Neural progenitor cell (in vitro differentiated cells): ENCODE measurements at regions not wholly inside any gene's neighbourhood (a gene's known extent, or its start where the extent isn't known, plus 50 kb on each side); places are given as distances from the start of the nearest gene placed in this dataset.

Experiments
- DNase-seq: peaks from one replicate; pipeline ENCODE4 v3.0.0-alpha.2; 2016; ENCODE audit warnings: low spot score
- H2AFZ ChIP-seq: fragments of 200-600 bp; sonication (generic); replicated peaks from 2 replicates; pipeline ENCODE4 v1.6.1; 2016; ENCODE audit warnings: antibody characterized with exemption
- H3F3A ChIP-seq: fragments of 200-600 bp; sonication (generic); 2 replicates; pipeline ENCODE4 v1.6.1; 2016; ENCODE audit warnings: antibody characterized with exemption, low read depth
- H3K27ac ChIP-seq: fragments of 200-600 bp; sonication (generic); 2 replicates; pipeline ENCODE4 v1.5.1; 2016; ENCODE audit warnings: mild to moderate bottlenecking
- H3K27me3 ChIP-seq: fragments of 200-600 bp; sonication (generic); 2 replicates; pipeline ENCODE4 v1.6.1; 2016; ENCODE audit warnings: mild to moderate bottlenecking, moderate library complexity
- H3K36me3 ChIP-seq: fragments of 200-600 bp; sonication (generic); 2 replicates; pipeline ENCODE4 v1.5.1; 2016
- H3K4me1 ChIP-seq: fragments of 200-600 bp; sonication (generic); 2 replicates; pipeline ENCODE4 v1.6.1; 2016; ENCODE audit warnings: mixed run types
- H3K4me2 ChIP-seq: fragments of 200-600 bp; sonication (generic); 2 replicates; pipeline ENCODE4 v1.6.1; 2016
- H3K4me3 ChIP-seq: fragments of 200-600 bp; sonication (generic); 2 replicates; pipeline ENCODE4 v1.5.1; 2016
- H3K79me2 ChIP-seq: fragments of 200-600 bp; sonication (generic); 2 replicates; pipeline ENCODE4 v1.6.1; 2016; ENCODE audit warnings: low read depth
- H3K9ac ChIP-seq: fragments of 200-600 bp; sonication (generic); 2 replicates; pipeline ENCODE4 v1.6.1; 2016
- H3K9me3 ChIP-seq: fragments of 200-600 bp; sonication (generic); 2 replicates; pipeline ENCODE4 v1.5.1; 2016; ENCODE audit warnings: low read depth
- H4K20me1 ChIP-seq: fragments of 200-600 bp; sonication (generic); 2 replicates; pipeline ENCODE4 v1.6.1; 2016; ENCODE audit warnings: low read depth
- H3K27ac Mint-ChIP-seq: 3 replicates; pipeline ENCODE4 v1.8.0; 2021; ENCODE audit warnings: mixed read lengths
- H3K27me3 Mint-ChIP-seq: 2 replicates; pipeline ENCODE4 v1.8.0; 2022; ENCODE audit warnings: low read depth, mild to moderate bottlenecking, inconsistent platforms, moderate library complexity, mixed read lengths; ENCODE audit not compliant: insufficient read depth
- H3K36me3 Mint-ChIP-seq: 3 replicates; pipeline ENCODE4 v1.8.0; 2021; ENCODE audit warnings: mixed read lengths
- H3K4me1 Mint-ChIP-seq: 3 replicates; pipeline ENCODE4 v1.8.0; 2021; ENCODE audit warnings: mixed read lengths
- H3K4me3 Mint-ChIP-seq: 3 replicates; pipeline ENCODE4 v1.8.0; 2021; ENCODE audit warnings: mild to moderate bottlenecking, moderate library complexity, mixed read lengths
- H3K9me3 Mint-ChIP-seq: 3 replicates; pipeline ENCODE4 v1.8.0; 2020; ENCODE audit warnings: mixed read lengths
- EZH2 ChIP-seq: fragments of 200-600 bp; sonication (generic); IDR thresholded peaks from 2 replicates; pipeline ENCODE4 v1.6.1; 2017; ENCODE audit warnings: antibody characterized with exemption, mild to moderate bottlenecking, moderate library complexity
- EZH2phosphoT487 ChIP-seq: fragments of 200-600 bp; sonication (generic); IDR thresholded peaks from 2 replicates; pipeline ENCODE4 v1.6.1; 2017; ENCODE audit warnings: antibody characterized with exemption
- TF ChIP-seq, protein P1 (sequence below): fragments of 200-600 bp; sonication (generic); IDR thresholded peaks from 2 replicates; pipeline ENCODE4 v1.5.1; 2017; ENCODE audit warnings: antibody characterized with exemption, mild to moderate bottlenecking

- Histone ChIP-seq H3K9me3 (no peaks in the 10 kb centered on the region), H3K4me3 (no peak overlapping the region), H3K4me2 (no peak overlapping the region), H3K36me3 (no peaks in the 10 kb centered on the region), H3K9ac (no peak overlapping the region), H3F3A (peaks cover 3% of the 10 kb centered on the region), H3K79me2 (no peaks in the 10 kb centered on the region), H4K20me1 (no peaks in the 10 kb centered on the region), H3K4me1 (peaks cover 29% of the 10 kb centered on the region), H3K27me3 (no peaks in the 10 kb centered on the region), H2AFZ (no peak overlapping the region), H3K27ac (no peak overlapping the region)
- Mint-ChIP-seq H3K4me1 (peaks cover 39% of the 10 kb centered on the region), H3K27me3 (peaks cover 11% of the 10 kb centered on the region), H3K27ac (no peak overlapping the region), H3K9me3 (no peaks in the 10 kb centered on the region), H3K4me3 (no peak overlapping the region), H3K36me3 (no peaks in the 10 kb centered on the region)
- DNase-seq = no peak
- TF ChIP-seq, protein P1, sequence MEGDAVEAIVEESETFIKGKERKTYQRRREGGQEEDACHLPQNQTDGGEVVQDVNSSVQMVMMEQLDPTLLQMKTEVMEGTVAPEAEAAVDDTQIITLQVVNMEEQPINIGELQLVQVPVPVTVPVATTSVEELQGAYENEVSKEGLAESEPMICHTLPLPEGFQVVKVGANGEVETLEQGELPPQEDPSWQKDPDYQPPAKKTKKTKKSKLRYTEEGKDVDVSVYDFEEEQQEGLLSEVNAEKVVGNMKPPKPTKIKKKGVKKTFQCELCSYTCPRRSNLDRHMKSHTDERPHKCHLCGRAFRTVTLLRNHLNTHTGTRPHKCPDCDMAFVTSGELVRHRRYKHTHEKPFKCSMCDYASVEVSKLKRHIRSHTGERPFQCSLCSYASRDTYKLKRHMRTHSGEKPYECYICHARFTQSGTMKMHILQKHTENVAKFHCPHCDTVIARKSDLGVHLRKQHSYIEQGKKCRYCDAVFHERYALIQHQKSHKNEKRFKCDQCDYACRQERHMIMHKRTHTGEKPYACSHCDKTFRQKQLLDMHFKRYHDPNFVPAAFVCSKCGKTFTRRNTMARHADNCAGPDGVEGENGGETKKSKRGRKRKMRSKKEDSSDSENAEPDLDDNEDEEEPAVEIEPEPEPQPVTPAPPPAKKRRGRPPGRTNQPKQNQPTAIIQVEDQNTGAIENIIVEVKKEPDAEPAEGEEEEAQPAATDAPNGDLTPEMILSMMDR = no peak
- TF ChIP-seq EZH2phosphoT487 (no peak), EZH2 (no peak)
Observed at GRCh38 chr17:77318021-77318420, 177.3 kb downstream of the SEC14L1 start.

GRCh38 chr17:77318491-77319210 is 177.9 kb downstream of the SEC14L1 start:
- H3K79me2 ChIP-seq = no peaks in the 10 kb centered on the region
- Mint-ChIP-seq H3K4me3 (no peak overlapping the region), H3K4me1 (peaks cover 41% of the 10 kb centered on the region), H3K27me3 (peaks cover 11% of the 10 kb centered on the region), H3K27ac (no peak overlapping the region), H3K9me3 (no peaks in the 10 kb centered on the region), H3K36me3 (no peaks in the 10 kb centered on the region)
- no peak for DNase-seq
- peaks cover 3% of the 10 kb centered on the region for H3F3A ChIP-seq
- H3K27ac ChIP-seq = no peak overlapping the region
- H3K36me3 ChIP-seq = no peaks in the 10 kb centered on the region
- H3K27me3 ChIP-seq = no peaks in the 10 kb centered on the region
- no peaks in the 10 kb centered on the region for H4K20me1 ChIP-seq
- H3K9ac ChIP-seq = no peak overlapping the region
- no peak overlapping the region for H2AFZ ChIP-seq
- TF ChIP-seq, protein P1 = no peak
- no peak for TF ChIP-seq EZH2phosphoT487
- TF ChIP-seq EZH2 = no peak
- no peak overlapping the region for H3K4me3 ChIP-seq
- H3K9me3 ChIP-seq = no peaks in the 10 kb centered on the region
- peaks cover 30% of the 10 kb centered on the region for H3K4me1 ChIP-seq
- H3K4me2 ChIP-seq = no peak overlapping the region

DNA sequence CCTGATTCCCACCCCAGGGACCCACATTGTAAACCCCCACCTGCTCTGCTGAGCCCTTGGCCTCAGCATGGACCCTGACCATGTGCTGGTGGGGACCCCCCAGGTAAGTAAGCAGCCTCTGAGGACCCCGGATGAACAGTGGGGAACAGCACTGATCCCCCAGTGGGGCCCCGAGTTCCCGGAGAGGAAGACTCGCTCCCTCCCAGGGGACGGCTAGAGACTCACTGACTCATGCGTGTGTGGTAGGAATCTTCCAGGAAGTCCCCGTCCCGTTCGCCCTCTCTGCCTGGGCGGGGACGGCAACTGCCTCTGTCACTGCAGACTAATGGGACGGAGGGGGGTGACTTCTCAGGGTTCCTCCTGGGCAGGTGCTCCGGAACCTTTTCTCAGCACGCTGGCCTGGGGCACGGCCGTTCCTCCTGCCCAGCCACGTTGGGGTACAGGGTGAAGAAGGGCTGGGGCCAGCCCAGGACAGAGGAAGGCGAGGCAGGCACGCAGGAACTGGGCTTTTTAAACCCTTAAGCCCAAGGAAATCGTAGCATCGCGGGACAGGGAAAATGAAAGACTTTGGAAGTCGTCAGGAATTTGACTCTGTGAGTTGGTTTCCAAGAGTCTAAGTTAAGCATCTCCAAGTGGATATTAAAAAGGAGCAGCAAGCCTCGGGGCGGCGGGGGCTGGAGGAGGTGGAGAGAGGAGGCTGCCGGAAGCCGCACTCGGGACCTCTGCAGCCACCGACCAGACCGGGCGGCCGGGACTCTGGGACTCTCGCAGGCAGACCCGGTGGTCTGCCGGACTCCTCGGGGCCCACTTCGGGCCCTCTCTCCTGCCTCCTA is 178.7 kb downstream of the SEC14L1 start:
- Histone ChIP-seq H3K36me3 (no peaks in the 10 kb centered on the region), H3K4me1 (peaks cover 30% of the 10 kb centered on the region), H3K27ac (no peak overlapping the region), H3K4me3 (no peak overlapping the region), H3K79me2 (no peaks in the 10 kb centered on the region), H3K9me3 (no peaks in the 10 kb centered on the region), H3K4me2 (no peak overlapping the region), H2AFZ (no peak overlapping the region), H4K20me1 (no peaks in the 10 kb centered on the region), H3K9ac (no peak overlapping the region), H3K27me3 (no peaks in the 10 kb centered on the region), H3F3A (peaks cover 3% of the 10 kb centered on the region)
- no peak for TF ChIP-seq EZH2phosphoT487
- TF ChIP-seq EZH2 = no peak
- TF ChIP-seq, protein P1 = no peak
- H3K4me1 Mint-ChIP-seq = peaks cover 47% of the 10 kb centered on the region
- peak; percentile 29 for DNase-seq
- H3K9me3 Mint-ChIP-seq = no peaks in the 10 kb centered on the region
- no peak overlapping the region for H3K4me3 Mint-ChIP-seq
- peak overlapping the region; percentile 63 for H3K27ac Mint-ChIP-seq
- peaks cover 11% of the 10 kb centered on the region for H3K27me3 Mint-ChIP-seq
- H3K36me3 Mint-ChIP-seq = no peaks in the 10 kb centered on the region
